ENCODE measurements at regions not wholly inside any gene's neighbourhood (a gene's known extent, or its start where the extent isn't known, plus 50 kb on each side); places are given as distances from the start of the nearest gene placed in this dataset.

DNA sequence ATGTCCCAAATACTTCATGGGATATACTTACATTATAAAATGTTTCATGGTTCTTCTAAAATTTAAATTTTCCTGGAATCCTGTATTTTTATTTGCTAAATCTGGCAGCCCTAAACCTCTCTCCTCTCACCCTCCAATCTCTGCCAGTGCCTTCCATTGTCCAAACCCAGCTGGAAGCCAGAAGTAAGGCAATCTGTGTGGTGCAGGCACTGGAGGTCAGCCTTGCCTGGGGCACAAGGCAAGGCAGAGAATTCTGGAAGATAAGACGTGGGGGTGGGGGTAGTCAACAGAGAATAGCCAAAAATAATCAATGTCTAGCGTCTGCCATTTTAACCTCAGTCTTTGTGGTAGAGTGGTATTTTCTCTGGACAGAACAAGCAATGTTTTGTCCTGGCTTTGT, 381.7 kb downstream of the GPAM start:
- Histone ChIP-seq H3K9ac (replicated peaks in 1 of 4; ENCODE audit: extremely low read depth in 1 of 4, low read depth in 3 of 4, low read length in 3 of 4) (no peak overlapping the region), H3K36me3 (ENCODE audit: control insufficient read depth in 2 of 4, insufficient read depth in 4 of 4, low read length in 3 of 4) (no peaks in the 10 kb centered on the region), H3K4me1 (replicated peaks in 1 of 4; ENCODE audit: control insufficient read depth in 3 of 4, insufficient read depth in 4 of 4, low read length in 3 of 4) (no peaks in the 10 kb centered on the region), H2AFZ (ENCODE audit: low read length) (no peak overlapping the region), H3K4me2 (ENCODE audit: insufficient read depth in 1 of 2, low read depth in 2 of 2, low read length in 2 of 2) (no peak overlapping the region), H3K9me3 (ENCODE audit: insufficient read depth in 2 of 2, low read depth in 1 of 2, low read length in 1 of 2) (no peaks in the 10 kb centered on the region), H2BK120ac (replicated peaks; ENCODE audit: low read depth, low read length) (no peak overlapping the region), H3K56ac (replicated peaks; ENCODE audit: insufficient read length, low read depth, low read length) (no peak overlapping the region), H2BK12ac (ENCODE audit: low read depth, low read length) (no peak overlapping the region), H2BK20ac (ENCODE audit: low read length) (no peak overlapping the region), H3K4ac (replicated peaks; ENCODE audit: insufficient read length, low read depth, low read length) (no peak overlapping the region), H3K79me2 (ENCODE audit: control insufficient read depth in 1 of 2, insufficient read depth in 2 of 2, low read length in 2 of 2) (no peaks in the 10 kb centered on the region), H4K20me1 (replicated peaks in 1 of 2; ENCODE audit: control insufficient read depth in 1 of 2, insufficient read depth in 2 of 2, low read length in 2 of 2) (no peaks in the 10 kb centered on the region), H3K4me3 (ENCODE audit: extremely low read depth in 1 of 4, insufficient read depth in 2 of 4, low read depth in 3 of 4, low read length in 4 of 4) (no peak overlapping the region), H2BK15ac (ENCODE audit: low read length) (no peak overlapping the region), H3K18ac (ENCODE audit: extremely low read depth, low read length) (no peak overlapping the region), H3K79me1 (ENCODE audit: low read depth, low read length) (no peaks in the 10 kb centered on the region), H4K8ac (ENCODE audit: extremely low read depth, insufficient read depth, low read length) (no peak overlapping the region), H2AK5ac (ENCODE audit: low read depth, low read length) (no peak overlapping the region), H4K5ac (ENCODE audit: insufficient read length, low read depth, low read length) (no peak overlapping the region), H3K27ac (ENCODE audit: low read depth, low read length) (no peak overlapping the region), H3K27me3 (replicated peaks in 1 of 4; ENCODE audit: control insufficient read depth in 3 of 4, extremely low read depth in 1 of 4, insufficient read depth in 3 of 4, low read length in 3 of 4) (no peaks in the 10 kb centered on the region), H4K91ac (replicated peaks; ENCODE audit: insufficient read length, low read length) (no peak overlapping the region), H2BK5ac (ENCODE audit: low read depth, low read length) (no peak overlapping the region), H3K23ac (ENCODE audit: insufficient read length) (no peak overlapping the region), H3K23me2 (ENCODE audit: low read depth, low read length) (no peaks in the 10 kb centered on the region), H3K14ac (ENCODE audit: insufficient read length) (no peak overlapping the region)
- WGBS, 2 experiments (ENCODE audit: extremely low coverage in 1 of 2, insufficient coverage in 1 of 2, insufficient read length in 1 of 2, insufficient replicate concordance in 2 of 2, low coverage in 1 of 2, low lambda C conversion rate in 2 of 2, missing lambda C conversion rate in 1 of 2), result 91% methylated on average over 2 of the region's 2 CpGs; no CpG with 5 or more reads in 1 of the 2 experiments
- DNase-seq (ENCODE audit: low read depth in 1 of 2, low spot score in 2 of 2), result no peak
- FAIRE-seq, result no peak
- ChIA-PET POLR2A (ENCODE audit: partially characterized antibody) (no interaction called here), CTCF (ENCODE audit: partially characterized antibody) (interaction anchor here (0.6 to 0.9 kb wide), 3 partner anchors 46 to 321 kb away, joined by 3 to 4 read pairs (median 3); no protein-coding TSS in a partner anchor)
- TF ChIP-seq BRCA1 (IDR thresholded peaks at IDR 0.05; ENCODE audit: low read depth, low read length) (no peak), CBX5 (IDR thresholded peaks at IDR 0.05; ENCODE audit: low read depth, low read length) (no peak), RBBP5 (IDR thresholded peaks at IDR 0.05; ENCODE audit: borderline replicate concordance, low read depth, low read length) (no peak), RFX5 (IDR thresholded peaks at IDR 0.05; ENCODE audit: borderline replicate concordance, low read depth, low read length) (no peak)
- TF ChIP-seq, protein P1, sequence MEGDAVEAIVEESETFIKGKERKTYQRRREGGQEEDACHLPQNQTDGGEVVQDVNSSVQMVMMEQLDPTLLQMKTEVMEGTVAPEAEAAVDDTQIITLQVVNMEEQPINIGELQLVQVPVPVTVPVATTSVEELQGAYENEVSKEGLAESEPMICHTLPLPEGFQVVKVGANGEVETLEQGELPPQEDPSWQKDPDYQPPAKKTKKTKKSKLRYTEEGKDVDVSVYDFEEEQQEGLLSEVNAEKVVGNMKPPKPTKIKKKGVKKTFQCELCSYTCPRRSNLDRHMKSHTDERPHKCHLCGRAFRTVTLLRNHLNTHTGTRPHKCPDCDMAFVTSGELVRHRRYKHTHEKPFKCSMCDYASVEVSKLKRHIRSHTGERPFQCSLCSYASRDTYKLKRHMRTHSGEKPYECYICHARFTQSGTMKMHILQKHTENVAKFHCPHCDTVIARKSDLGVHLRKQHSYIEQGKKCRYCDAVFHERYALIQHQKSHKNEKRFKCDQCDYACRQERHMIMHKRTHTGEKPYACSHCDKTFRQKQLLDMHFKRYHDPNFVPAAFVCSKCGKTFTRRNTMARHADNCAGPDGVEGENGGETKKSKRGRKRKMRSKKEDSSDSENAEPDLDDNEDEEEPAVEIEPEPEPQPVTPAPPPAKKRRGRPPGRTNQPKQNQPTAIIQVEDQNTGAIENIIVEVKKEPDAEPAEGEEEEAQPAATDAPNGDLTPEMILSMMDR (IDR thresholded peaks at IDR 0.05; ENCODE audit: control extremely low read depth in 1 of 3, insufficient read depth in 1 of 3, low read depth in 1 of 3, low read length in 3 of 3), result no peak

All from H1 (cell line).